GM21529 (cell line): ENCODE measurements at regions not wholly inside any gene's neighbourhood (a gene's known extent, or its start where the extent isn't known, plus 50 kb on each side); places are given as distances from the start of the nearest gene placed in this dataset.

Experiments
- ATAC-seq: cut with Tn5 transposase; IDR thresholded peaks from one replicate; pipeline ENCODE4 v1.9.1; 2021; ENCODE audit not compliant: unreplicated experiment

DNA sequence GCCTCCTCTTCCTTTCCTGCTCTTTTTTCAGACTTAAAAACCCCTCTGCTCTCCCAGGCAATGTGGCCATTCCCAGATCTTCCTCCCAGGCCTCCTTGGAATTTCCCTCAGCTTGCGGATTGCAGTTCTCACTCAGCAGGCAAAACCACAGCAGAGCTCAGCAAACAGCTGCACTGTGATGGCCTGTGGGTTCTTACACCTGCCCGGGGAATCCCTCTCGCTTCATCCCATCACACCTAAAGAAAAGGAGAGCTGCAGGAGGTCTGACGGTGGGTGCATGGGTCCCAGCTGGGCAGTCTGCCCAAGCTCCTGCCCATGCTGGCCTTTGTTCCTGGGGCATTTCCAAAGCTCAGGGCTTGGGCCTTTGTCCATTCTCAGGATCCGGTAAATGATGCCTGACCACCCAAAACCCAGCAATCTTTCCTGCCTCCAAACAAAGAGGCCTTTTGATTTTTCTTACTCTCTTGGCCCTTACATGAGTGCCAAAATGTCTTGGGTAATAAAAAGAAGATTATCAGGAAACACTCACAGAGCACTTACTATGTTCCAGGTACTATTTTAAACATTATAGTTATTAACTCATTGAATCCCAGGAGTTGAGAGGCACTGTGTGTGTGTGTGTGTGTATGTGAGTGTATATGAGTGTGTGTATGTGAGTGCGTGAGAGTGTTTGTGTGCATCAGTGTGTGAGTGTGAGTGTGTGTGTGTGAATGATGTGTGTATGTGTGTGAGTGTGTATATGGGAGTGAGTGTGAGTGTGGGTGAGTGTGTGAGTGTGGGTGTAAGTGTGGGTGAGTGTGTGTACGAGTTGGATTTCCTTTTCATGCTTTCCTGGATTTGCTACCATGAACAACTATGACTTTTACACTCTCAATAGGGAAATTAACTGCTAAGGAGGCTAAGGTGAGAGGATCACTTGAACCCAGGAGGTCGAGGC, 64.5 kb upstream of the PODXL start:
- no peak for ATAC-seq

DNA sequence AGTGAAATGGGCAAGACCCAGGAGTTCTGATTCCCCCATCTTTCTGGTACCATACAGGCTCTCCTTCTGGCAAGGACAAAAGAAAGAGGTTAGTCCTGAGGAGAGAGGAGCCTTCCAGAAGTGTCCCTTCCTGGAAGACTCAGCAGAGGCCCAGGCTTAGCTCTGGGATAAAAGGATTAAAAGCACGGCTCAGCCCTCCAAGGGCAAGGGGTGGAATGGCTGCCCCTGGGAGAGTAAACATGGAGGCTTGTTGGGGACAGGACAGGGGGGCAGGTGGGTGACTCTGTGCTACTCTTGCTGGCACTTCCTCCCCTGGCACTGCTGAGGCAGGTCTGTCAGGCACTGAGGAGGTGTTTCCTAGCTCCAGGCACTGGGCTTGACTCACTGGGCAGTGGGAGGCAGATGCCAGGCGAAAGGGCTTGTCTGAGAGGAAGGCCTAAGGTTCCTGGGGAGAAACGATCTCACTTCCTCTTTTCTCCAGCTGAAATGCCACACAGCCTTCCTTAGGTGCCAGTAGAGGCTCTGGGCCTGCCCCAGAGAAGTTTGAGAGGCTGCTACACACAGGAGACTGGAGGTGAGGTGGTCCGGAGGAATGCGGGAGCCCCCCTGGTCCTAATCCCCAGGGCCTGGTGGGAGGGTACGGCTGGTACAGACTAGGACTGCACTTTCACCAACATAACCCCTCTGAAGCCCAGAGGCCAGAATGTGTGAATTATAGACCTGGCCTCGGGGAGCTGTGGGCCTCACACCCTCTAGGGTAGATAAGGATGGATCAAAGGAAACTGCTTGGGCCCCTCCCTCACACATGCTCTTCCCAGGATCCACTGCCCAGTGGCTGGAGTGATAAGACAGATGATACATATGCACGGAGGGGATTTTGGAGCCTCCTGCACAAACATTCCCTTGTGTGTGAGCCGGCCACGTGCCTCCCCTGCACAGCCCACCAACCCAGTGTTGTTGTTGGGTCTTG, 63.2 kb upstream of the PODXL start:
- no peak for ATAC-seq

DNA sequence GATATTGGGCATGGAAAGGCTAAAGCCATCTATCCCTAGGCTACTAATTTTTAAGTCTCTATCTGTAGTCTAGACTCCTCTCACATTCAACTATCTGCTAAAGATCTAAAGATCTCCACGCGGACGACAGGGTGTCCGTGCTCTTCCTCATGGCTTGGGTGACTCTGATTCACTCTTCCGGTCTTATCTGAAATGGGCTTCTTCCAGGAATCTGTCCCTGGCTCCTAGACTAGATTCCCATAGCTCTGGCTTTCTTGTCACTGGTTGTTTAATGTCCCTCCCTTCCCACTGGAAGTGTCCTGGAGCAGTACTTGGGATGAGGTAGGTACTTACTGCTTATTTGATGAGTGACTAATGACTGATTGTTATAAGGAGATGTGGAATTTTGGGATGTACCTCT, 62.0 kb upstream of the PODXL start:
- no peak for ATAC-seq

DNA sequence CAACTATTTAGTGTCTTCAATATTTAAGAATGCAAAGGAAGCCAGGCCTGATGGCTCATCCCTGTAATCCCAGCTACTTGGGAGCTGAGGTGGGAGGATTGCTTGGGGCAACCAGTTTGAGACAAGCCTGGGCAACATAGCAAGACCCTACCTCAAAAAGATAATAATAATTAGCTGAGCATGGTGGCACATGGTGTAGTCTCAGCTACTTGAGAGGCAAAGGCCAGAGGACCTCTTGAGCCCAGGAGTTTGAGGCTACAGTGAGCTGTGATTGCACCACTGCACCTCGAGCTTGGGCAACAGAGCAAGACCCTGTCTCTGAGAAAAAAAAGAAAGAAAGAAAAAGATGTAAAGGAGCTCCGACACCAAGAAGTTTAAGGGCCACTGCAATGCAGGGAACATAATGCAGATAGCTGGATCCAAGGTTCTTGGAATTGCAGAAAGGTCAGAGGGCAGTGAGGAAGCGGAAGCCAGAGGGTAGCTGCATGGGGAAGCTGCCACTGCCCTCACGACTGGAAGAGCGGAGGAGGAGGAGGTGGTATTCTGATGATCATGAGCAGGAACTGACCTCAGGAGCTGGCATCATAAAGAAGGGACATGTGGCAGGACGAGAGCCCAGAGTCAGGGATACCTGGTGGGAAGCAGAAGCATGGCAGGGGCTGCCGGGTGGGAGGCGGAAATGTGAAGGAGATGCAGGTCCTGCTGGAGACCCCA, 60.2 kb upstream of the PODXL start:
- no peak for ATAC-seq

DNA sequence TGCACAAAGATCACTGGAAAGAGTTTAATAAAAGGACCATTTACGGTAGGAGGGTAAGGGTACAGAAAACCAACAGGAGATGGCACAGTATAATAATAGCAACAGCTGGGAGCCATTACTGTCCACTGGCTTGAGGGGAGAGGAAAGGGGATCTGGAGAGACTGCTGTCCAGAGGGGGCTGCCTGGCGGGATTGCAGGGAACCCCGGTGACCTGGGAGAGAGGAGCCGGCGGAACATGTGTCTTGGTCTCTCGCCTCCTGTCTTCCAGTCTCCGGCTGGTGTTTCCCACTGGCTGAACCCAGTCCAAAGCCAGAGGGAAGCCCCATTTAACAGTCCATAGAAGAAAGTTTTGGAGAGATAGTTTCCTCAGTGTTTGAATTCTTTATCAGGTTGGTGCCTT, 57.5 kb upstream of the PODXL start:
- ATAC-seq = no peak

DNA sequence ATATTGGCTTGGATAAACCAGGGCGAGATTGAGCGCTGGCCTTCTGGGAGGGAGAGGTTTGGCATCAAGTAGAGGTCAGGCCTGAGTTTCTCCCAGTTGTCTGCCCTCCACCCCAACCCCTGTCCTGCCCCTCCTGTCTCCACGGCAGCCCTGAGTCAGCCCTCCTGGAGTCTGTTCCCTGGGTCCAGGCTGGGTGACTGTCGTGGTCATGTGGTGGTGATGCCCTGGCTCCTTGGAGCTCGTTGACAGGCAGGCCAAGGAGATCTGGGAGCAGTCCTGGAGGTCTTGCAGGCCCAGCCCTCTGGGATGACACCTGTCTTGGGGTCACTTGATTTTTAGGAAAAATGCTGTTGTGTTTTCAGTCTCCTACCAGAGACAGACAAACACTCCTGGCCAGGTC, 53.6 kb upstream of the PODXL start:
- no peak for ATAC-seq

DNA sequence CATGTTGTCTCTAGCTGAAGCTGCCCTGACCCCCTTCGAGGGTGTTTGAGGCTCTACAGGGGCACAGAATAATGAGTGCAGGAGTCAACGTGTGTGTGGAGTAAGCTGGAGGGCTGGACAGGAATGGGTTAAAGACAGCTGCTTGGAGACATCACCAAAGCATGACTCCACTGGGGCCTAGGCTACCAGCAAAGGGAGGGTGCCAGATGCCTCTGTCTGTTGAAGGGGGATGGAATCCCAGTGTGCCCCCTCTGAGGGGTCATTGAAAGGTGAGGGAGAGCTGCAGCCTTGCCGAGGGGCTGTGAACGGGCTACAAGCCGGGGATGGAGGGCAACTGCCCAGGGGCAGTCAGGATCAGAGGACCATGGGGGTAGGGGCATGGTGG, 51.7 kb upstream of the PODXL start:
- ATAC-seq = no peak

DNA sequence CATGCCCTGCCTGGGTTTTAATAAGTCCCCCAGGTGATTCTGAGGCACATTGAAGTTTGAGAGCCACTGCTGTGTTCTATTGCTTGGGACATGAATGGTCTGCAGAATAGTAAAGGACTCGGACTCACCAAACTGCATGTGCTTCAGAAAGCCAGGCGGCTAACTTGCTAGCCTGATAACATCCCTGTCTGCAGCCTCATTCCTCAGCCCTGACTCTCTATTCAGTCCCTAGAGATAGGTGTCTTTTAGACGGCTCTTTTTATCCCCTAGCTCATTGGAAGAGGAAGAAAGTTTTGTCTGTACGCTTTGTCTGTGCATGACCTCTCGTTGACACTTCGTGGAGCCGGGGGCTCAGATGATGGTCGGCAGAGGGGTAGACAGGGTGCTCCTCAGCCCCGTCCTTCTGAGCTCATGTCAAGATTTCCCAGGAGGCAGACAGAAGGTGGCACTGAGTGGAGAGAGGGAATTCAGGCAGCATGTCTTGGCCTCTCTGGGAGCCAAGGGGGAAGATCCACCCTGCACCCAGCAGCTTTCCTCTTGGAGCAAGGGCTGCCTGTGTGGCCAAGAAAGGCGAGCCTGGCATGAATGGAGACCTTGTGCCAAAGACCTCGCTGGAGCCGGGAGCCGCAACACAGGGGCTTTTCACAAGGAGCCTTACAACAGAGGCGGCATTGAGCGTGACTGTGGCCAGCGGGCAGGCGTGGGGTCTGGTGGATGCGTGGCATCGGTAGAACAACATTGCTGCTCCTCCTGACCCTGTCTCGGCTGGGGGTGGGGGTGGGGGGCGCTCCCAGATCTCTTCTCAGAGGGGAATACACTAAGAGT, 51.1 kb upstream of the PODXL start:
- ATAC-seq = no peak

DNA sequence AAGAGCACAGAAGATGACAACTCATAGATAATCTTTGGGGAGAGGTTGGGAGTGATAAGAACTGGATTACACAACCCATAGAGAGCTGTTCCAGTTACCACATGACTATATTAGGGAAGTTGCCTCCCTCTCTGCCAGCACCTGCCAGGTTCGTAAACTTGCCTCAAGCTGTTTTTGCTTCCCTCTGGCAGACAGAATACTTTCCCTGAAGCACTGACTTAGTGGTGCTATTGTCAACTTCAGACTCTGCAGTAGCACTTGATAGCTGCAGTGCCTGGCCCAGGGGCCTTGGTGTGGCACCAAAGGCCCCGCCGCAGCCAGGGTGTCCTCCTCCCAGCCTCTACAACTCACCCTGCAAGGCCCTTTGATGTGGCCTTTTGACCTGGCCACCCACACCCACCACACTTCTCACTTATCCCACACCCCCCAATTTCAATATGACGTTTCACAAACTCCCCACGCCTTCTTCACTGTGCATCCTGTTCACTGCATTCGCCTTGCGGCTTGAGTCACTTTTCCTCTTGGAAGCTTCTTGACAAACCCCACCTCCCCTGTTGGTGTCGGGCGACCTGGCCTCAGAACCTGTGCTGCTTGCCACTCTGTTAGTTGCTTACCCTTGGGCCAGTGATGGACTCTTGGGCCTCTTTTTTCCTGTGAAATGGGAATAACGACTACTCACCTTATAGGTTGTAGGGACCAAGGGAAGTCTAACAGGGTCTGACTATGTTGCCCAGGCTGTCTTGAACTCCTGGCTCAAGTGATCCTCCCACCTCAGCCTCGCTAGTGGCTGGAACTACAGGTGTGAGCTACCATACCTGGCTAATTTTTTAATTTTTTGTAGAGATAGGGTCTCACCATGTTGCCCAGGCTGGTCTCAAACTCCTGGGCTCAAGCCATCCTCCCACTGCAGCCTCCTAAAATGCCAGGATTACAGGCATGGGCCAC, 50.2 kb upstream of the PODXL start:
- ATAC-seq = no peak
